Endothelial cell of umbilical vein (primary cell): ENCODE measurements at regions not wholly inside any gene's neighbourhood (a gene's known extent, or its start where the extent isn't known, plus 50 kb on each side); places are given as distances from the start of the nearest gene placed in this dataset.

Experiments
- BruUV-seq: library from RNA; stranded (reverse); fragments of 400-500 nt; replicated peaks from 2 replicates; lab custom pipeline; 2021; lab: Mats Ljungman, UMichigan
- CTCF ChIA-PET: fragments of 300-600, 350-600 bp; sonication (Branson Sonifier 250); formaldehyde crosslinking; loops from one replicate; lab custom pipeline; 2021; ENCODE audit warnings: antibody characterized with exemption, inconsistent platforms; lab: Charles Lee
- POLR2A ChIA-PET: fragments of 300-600, 350-600 bp; sonication (Branson Sonifier 250); formaldehyde crosslinking; loops from one replicate; lab custom pipeline; 2021; ENCODE audit warnings: antibody characterized with exemption, inconsistent platforms; lab: Charles Lee
- DNase-seq: peaks from one replicate; pipeline ENCODE4 v3.0.0-alpha.2; 2011; ENCODE audit warnings: low read depth, low spot score
- FAIRE-seq: peaks from 2 replicates; lab custom pipeline; 2011; peaks lifted over from hg19 to GRCh38; lab: Jason Lieb, UNC
- H2AFZ ChIP-seq: 2 replicates; pipeline ENCODE4 v1.6.0; 2012; ENCODE audit warnings: low read depth, low read length, control low read depth, inconsistent platforms
- H3K27ac ChIP-seq: 2 replicates; pipeline ENCODE4 v1.5.1; 2011; ENCODE audit warnings: low read depth, mild to moderate bottlenecking, control low read depth, low read length, moderate library complexity; ENCODE audit not compliant: insufficient read depth
- H3K27me3 ChIP-seq, 2 experiments: 2 replicates each; pipeline versions ENCODE4 v1.6.0 to v1.6.1; 2011; ENCODE audit warnings: low read length in 2 of 2, mixed read lengths in 1 of 2; ENCODE audit not compliant: control insufficient read depth in 2 of 2, insufficient read depth in 2 of 2
- H3K36me3 ChIP-seq, 2 experiments: 2 replicates in 1 of 2; 3 replicates in 1 of 2; pipeline ENCODE4 v1.5.1; 2011; ENCODE audit warnings: low read length in 2 of 2, mild to moderate bottlenecking in 1 of 2, moderate library complexity in 1 of 2; ENCODE audit not compliant: control insufficient read depth in 2 of 2, insufficient read depth in 2 of 2; ENCODE audit errors: extremely low read depth in 1 of 2
- H3K4me1 ChIP-seq: 3 replicates; pipeline ENCODE4 v1.5.1; 2011; ENCODE audit warnings: mild to moderate bottlenecking, low read length; ENCODE audit not compliant: control insufficient read depth, insufficient read depth; ENCODE audit errors: extremely low read depth
- H3K4me2 ChIP-seq: 2 replicates; pipeline ENCODE4 v1.6.1; 2011; ENCODE audit warnings: low read length, control low read depth, mixed read lengths; ENCODE audit not compliant: insufficient read depth
- H3K4me3 ChIP-seq, 3 experiments: fragments of 200-600 bp in 1 of 3; sonication (generic), shearing (Covaris generic) in 1 of 3; replicated peaks in 1 of 3; 2 replicates each; pipeline ENCODE4 v1.5.1; 2011 to 2016; ENCODE audit warnings: control low read depth in 3 of 3, low read length in 3 of 3, mild to moderate bottlenecking in 2 of 3, inconsistent platforms in 1 of 3, low read depth in 1 of 3, moderate library complexity in 1 of 3; ENCODE audit not compliant: insufficient read depth in 1 of 3
- H3K79me2 ChIP-seq: 2 replicates; pipeline ENCODE4 v1.6.0; 2012; ENCODE audit warnings: low read length, inconsistent platforms; ENCODE audit not compliant: control insufficient read depth, insufficient read depth
- H3K9ac ChIP-seq: replicated peaks from 2 replicates; pipeline ENCODE3; 2011; ENCODE audit warnings: low read length, control low read depth; ENCODE audit not compliant: insufficient read depth; ENCODE audit errors: extremely low read depth
- H3K9me1 ChIP-seq: replicated peaks from 3 replicates; pipeline ENCODE4 v1.6.0; 2011; ENCODE audit warnings: mild to moderate bottlenecking, low read length; ENCODE audit not compliant: control insufficient read depth, insufficient read depth; ENCODE audit errors: extremely low read depth
- H3K9me3 ChIP-seq: replicated peaks from 2 replicates; pipeline ENCODE4 v1.5.1; 2012; ENCODE audit warnings: low read length, inconsistent platforms; ENCODE audit not compliant: control insufficient read depth, insufficient read depth
- H4K20me1 ChIP-seq: replicated peaks from 2 replicates; pipeline ENCODE3; 2011; ENCODE audit warnings: mild to moderate bottlenecking, low read length; ENCODE audit not compliant: control insufficient read depth, insufficient read depth; ENCODE audit errors: extremely low read depth
- CTCF ChIP-seq, 2 donors: IDR thresholded peaks; 1 replicate in 1 of 2; 2 replicates in 1 of 2; pipeline ENCODE4 v1.5.1; 2011; ENCODE audit warnings: low read length in 2 of 2, mild to moderate bottlenecking in 2 of 2, moderate library complexity in 2 of 2, control low read depth in 1 of 2, inconsistent platforms in 1 of 2, low read depth in 1 of 2; ENCODE audit not compliant: insufficient read depth in 1 of 2; ENCODE audit errors: extremely low read depth in 1 of 2
- EZH2 ChIP-seq: IDR thresholded peaks from 2 replicates; pipeline ENCODE4 v1.6.1; 2012; ENCODE audit warnings: borderline replicate concordance, low read depth, mild to moderate bottlenecking, moderate library complexity, low read length, inconsistent platforms; ENCODE audit not compliant: severe bottlenecking
- FOS ChIP-seq: IDR thresholded peaks from 2 replicates; pipeline ENCODE4 v1.6.1; 2011; ENCODE audit warnings: mild to moderate bottlenecking, low read length, moderate library complexity, borderline replicate concordance; ENCODE audit not compliant: insufficient read depth
- GATA2 ChIP-seq: IDR thresholded peaks from 2 replicates; pipeline ENCODE4 v1.7.0; 2011; ENCODE audit warnings: low read depth, mild to moderate bottlenecking, moderate library complexity, mixed read lengths, low read length; ENCODE audit not compliant: insufficient read length, insufficient read depth
- JUN ChIP-seq: IDR thresholded peaks from 2 replicates; pipeline ENCODE4 v1.6.1; 2011; ENCODE audit warnings: borderline replicate concordance, low read depth; ENCODE audit not compliant: insufficient read length, insufficient read depth
- MAX ChIP-seq: IDR thresholded peaks from 2 replicates; pipeline ENCODE4 v1.6.1; 2011; ENCODE audit not compliant: insufficient read depth, insufficient read length
- MYC ChIP-seq: IDR thresholded peaks from one replicate; pipeline ENCODE4 v1.6.1; 2011; ENCODE audit warnings: mild to moderate bottlenecking, low read depth, low read length
- POLR2A ChIP-seq: IDR thresholded peaks from 2 replicates; pipeline ENCODE4 v1.6.1; 2012; ENCODE audit warnings: low read depth, mild to moderate bottlenecking, control low read depth, low read length
- POLR2AphosphoS5 ChIP-seq: IDR thresholded peaks from 2 replicates; pipeline ENCODE4 v1.6.1; 2012; ENCODE audit warnings: low read depth, mild to moderate bottlenecking, control low read depth, low read length, moderate library complexity; ENCODE audit not compliant: insufficient read depth
- dilution Hi-C: fragments of 300-500 bp; cut with MboI; formaldehyde crosslinking; loops from one replicate; pipeline ENCODE4 v1.15.0; 2019; ENCODE audit warnings: low sequenced_read_pairs; ENCODE audit not compliant: extremely low pct_ligation_motif_present
- intact Hi-C: fragments of 100-400 bp; cut with micrococcal nuclease; formaldehyde crosslinking; loops from one replicate; pipeline ENCODE4 v1.10.0; 2022

GRCh38 chr1:115192200-115192767, 103.0 kb upstream of the TSPAN2 start:
- BruUV-seq: no TSS peak
- CTCF ChIA-PET: no interaction called here
- no peak for DNase-seq

More at GRCh38 chr1:115192200-115192767, 103.0 kb upstream of the TSPAN2 start:
- H3K4me1 ChIP-seq: peaks cover 8% of the 10 kb centered on the region
- H4K20me1 ChIP-seq: no peaks in the 10 kb centered on the region
- no peak overlapping the region for H2AFZ ChIP-seq
- H3K27me3 ChIP-seq: no peaks in the 10 kb centered on the region
- H3K9me3 ChIP-seq: no peaks in the 10 kb centered on the region
- H3K9me1 ChIP-seq: no peaks in the 10 kb centered on the region
- FAIRE-seq: no peak
- no peaks in the 10 kb centered on the region for H3K79me2 ChIP-seq
- TF ChIP-seq CTCF (IDR thresholded peaks at IDR 0.05; ENCODE audit: extremely low read depth in 1 of 2, insufficient read depth in 1 of 2, low read depth in 1 of 2, low read length in 2 of 2) (no peak), MYC (no peak), JUN (no peak), POLR2A (no peak), GATA2 (no peak), FOS (no peak), EZH2 (no peak), MAX (no peak), POLR2AphosphoS5 (no peak)
- H3K4me3 ChIP-seq: no peak overlapping the region
- H3K27ac ChIP-seq: no peak overlapping the region
- dilution Hi-C loops (no loop called here), intact Hi-C loops (no loop called here)
- POLR2A ChIA-PET: no interaction called here
- no peak overlapping the region for H3K9ac ChIP-seq
- H3K36me3 ChIP-seq: no peaks in the 10 kb centered on the region
- no peak overlapping the region for H3K4me2 ChIP-seq
